ENCODE measurements at regions not wholly inside any gene's neighbourhood (a gene's known extent, or its start where the extent isn't known, plus 50 kb on each side); places are given as distances from the start of the nearest gene placed in this dataset.

DNA sequence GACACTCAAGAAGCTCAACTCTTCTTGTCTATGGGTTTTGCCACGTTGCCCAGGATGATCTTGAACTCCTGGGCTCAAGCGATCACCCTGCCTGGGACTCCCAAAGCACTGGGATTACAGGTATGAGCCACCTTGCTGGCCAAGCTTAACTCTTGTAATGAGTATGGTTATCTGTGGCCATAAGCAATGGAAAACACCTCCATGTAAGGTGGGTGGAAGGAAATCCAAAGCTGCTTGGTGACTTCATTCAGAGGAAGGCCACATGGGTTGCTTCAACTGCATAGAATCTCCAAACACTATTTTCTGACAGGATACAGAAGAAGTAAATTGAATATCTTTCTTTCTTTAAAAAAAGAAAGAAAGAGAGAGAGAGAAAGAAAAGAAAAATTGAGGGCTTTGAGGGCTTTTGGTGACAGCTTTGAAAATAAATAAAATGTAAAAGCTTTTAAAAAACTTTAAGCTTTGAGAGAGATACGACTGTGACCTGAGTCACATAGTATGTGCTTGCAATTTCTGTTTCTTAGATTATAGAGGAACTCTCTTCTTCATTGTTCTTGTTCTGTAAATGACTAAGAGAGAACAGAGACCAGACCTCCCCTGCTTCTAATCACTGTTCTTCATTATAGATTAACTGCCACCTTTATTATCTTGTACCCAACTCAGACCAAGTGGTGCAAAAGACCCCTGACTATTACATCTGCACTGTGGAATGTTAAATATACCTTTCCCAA lies 123.1 kb upstream of the NDUFV2 start:
- Histone ChIP-seq H3K9ac (ENCODE audit: insufficient read depth in 1 of 2, low read depth in 2 of 2, low read length in 2 of 2) (no peak overlapping the region), H3K79me2 (ENCODE audit: control insufficient read depth, insufficient read depth, low read length) (no peaks in the 10 kb centered on the region), H3K27me3 (ENCODE audit: control insufficient read depth in 2 of 2, insufficient read depth in 2 of 2, low read length in 2 of 2) (no peaks in the 10 kb centered on the region), H3K4me2 (ENCODE audit: insufficient read depth, low read length) (no peak overlapping the region), H3K9me1 (ENCODE audit: control insufficient read depth, insufficient read depth, low read length) (no peaks in the 10 kb centered on the region), H3K36me3 (ENCODE audit: control insufficient read depth, insufficient read depth, low read length) (no peaks in the 10 kb centered on the region), H3K9me3 (replicated peaks; ENCODE audit: control insufficient read depth, insufficient read depth, low read depth, low read length) (no peaks in the 10 kb centered on the region), H2AFZ (ENCODE audit: low read depth, low read length) (peak overlapping the region; percentile 52), H3K4me3 (no peak overlapping the region), H3K4me1 (replicated peaks in 1 of 2; ENCODE audit: control insufficient read depth in 2 of 2, insufficient read depth in 2 of 2, low read length in 2 of 2) (peaks cover 0 to 7% of the 10 kb centered on the region in 2 experiments; a peak in 3 of 5 replicates), H4K20me1 (replicated peaks; ENCODE audit: control insufficient read depth, insufficient read depth, low read length) (no peaks in the 10 kb centered on the region), H3K27ac (ENCODE audit: extremely low read depth, low read depth, low read length) (no peak overlapping the region)
- ATAC-seq (no peak), FAIRE-seq (no peak), DNase-seq (ENCODE audit: extremely low read depth in 1 of 4, low spot score in 3 of 4) (no peak)
- no TSS peak for BruUV-seq (replicated peaks)
- intact Hi-C loops (cut with micrococcal nuclease), result no loop called here
- in situ Hi-C loops (cut with MboI), result no loop called here
- ChIA-PET CTCF (ENCODE audit: low intra/inter-chr PET ratio) (no interaction called here), POLR2A (interaction anchor here (0.8 to 1.2 kb wide), 3 partner anchors 10 to 36 kb away, joined by 3 read pairs; no protein-coding TSS in a partner anchor)
- 40% methylated on average over 3 of the region's 3 CpGs for WGBS (ENCODE audit: insufficient coverage, low coverage, missing lambda C conversion rate)
- peak; percentile 48; the same call in 1 of the 2 replicates for TF ChIP-seq ZNF592 (IDR thresholded peaks at IDR 0.05)
- TF ChIP-seq, protein P1, sequence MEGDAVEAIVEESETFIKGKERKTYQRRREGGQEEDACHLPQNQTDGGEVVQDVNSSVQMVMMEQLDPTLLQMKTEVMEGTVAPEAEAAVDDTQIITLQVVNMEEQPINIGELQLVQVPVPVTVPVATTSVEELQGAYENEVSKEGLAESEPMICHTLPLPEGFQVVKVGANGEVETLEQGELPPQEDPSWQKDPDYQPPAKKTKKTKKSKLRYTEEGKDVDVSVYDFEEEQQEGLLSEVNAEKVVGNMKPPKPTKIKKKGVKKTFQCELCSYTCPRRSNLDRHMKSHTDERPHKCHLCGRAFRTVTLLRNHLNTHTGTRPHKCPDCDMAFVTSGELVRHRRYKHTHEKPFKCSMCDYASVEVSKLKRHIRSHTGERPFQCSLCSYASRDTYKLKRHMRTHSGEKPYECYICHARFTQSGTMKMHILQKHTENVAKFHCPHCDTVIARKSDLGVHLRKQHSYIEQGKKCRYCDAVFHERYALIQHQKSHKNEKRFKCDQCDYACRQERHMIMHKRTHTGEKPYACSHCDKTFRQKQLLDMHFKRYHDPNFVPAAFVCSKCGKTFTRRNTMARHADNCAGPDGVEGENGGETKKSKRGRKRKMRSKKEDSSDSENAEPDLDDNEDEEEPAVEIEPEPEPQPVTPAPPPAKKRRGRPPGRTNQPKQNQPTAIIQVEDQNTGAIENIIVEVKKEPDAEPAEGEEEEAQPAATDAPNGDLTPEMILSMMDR (IDR thresholded peaks at IDR 0.05 in 2 of 3, conservative IDR thresholded peaks at IDR 0.05 in 1 of 3; ENCODE audit: insufficient read depth in 2 of 3, low read depth in 1 of 3, low read length in 3 of 3), result 0 out of 6 replicates have a peak, but pooled peaks of 1 of the 3 experiments have one; percentile 10
- TF ChIP-seq ZNF444 (CRISPR knock-in tag; IDR thresholded peaks at IDR 0.05), result 0 out of 2 replicates have a peak, but pooled peaks have one; percentile 14
- no peak for TF ChIP-seq SMARCC2 (IDR thresholded peaks at IDR 0.05; ENCODE audit: low read depth)
- no peak for TF ChIP-seq TBL1XR1 (IDR thresholded peaks at IDR 0.05; ENCODE audit: low read length in 2 of 2)
- no peak for TF ChIP-seq EP300 (IDR thresholded peaks at IDR 0.05; ENCODE audit: low read length)
- TF ChIP-seq RAD21 (CRISPR knock-in tag; conservative IDR thresholded peaks at IDR 0.05 in 1 of 2, IDR thresholded peaks at IDR 0.05 in 1 of 2), result peak in 1 of 2 experiments; percentile 27; a peak in 1 of 4 replicates
- TF ChIP-seq SRF (CRISPR knock-in tag; IDR thresholded peaks at IDR 0.05), result no peak

All from K562 (cell line).